Pancreas (tissue), 10 donors: ENCODE measurements at regions not wholly inside any gene's neighbourhood (a gene's known extent, or its start where the extent isn't known, plus 50 kb on each side); places are given as distances from the start of the nearest gene placed in this dataset.

Experiments used
- ATAC-seq, 4 donors: fragments of 200-7000 bp; cut with Tn5 transposase; one replicate each; pipeline versions ENCODE4 v1.8.0 to v1.9.1; 2020; ENCODE audit warnings: mild to moderate bottlenecking in 4 of 4, moderate library complexity in 4 of 4
- DNase-seq, 6 donors: peaks; one replicate each; pipeline ENCODE4 v3.0.0-alpha.2; 2020
- FAIRE-seq: peaks from 2 replicates; lab custom pipeline; 2012; peaks lifted over from hg19 to GRCh38; lab: Jason Lieb, UNC
- H3K27ac ChIP-seq, 4 donors: fragments of 200-600 bp; sonication (generic); 1 replicate in 3 of 4; 2 replicates in 1 of 4; pipeline versions ENCODE4 v1.5.0 to v1.8.0; 2020
- H3K27me3 ChIP-seq, 4 donors: fragments of 200-600 bp; one replicate each; pipeline ENCODE4 v1.8.0; 2021
- H3K36me3 ChIP-seq, 3 donors: fragments of 200-600 bp; sonication (generic) in 1 of 3; one replicate each; pipeline versions ENCODE4 v1.5.0 to v1.8.0; 2020 to 2021
- H3K4me1 ChIP-seq, 3 donors: fragments of 200-600 bp; one replicate each; pipeline ENCODE4 v1.8.0; 2021
- H3K4me3 ChIP-seq, 4 donors: fragments of 200-600 bp; sonication (generic) in 2 of 4; one replicate each; pipeline versions ENCODE4 v1.5.0 to v1.8.0; 2020 to 2021
- H3K9me3 ChIP-seq, 4 donors: fragments of 200-600 bp; one replicate each; pipeline ENCODE4 v1.8.0; 2021
- CTCF ChIP-seq, 4 donors: fragments of 200-600 bp; sonication (generic) in 3 of 4; IDR thresholded peaks; one replicate each; pipeline versions ENCODE4 v1.5.0 to v1.8.0; 2021; ENCODE audit warnings: antibody characterized with exemption in 4 of 4
- WGBS, 2 donors: extraction: QIAGEN DNeasy Blood & Tissue Kit; methylation state at CpG; one replicate each; pipeline ENCODE4 v1.1.7; 2013; 5-methylcytosine and 5-hydroxymethylcytosine counted together
- intact Hi-C, 3 donors: fragments of 100-400 bp; cut with DNase I; formaldehyde crosslinking; loops; one replicate each; pipeline versions ENCODE4 v1.11.1 to v1.14.2; 2022
- donor health status: healthy with polysubstance abuse.
- donor health status: DM: no; HTN: no; CAD: no; lungs with moderate emphysema.
- donor health status: DM: no; HTN: no; CAD: no.
- donor health status: control.
- donor health status: control.
- donor health status: Bipolar disorder and iron deficiency.
- donor health status: DM: yes; HTN: yes; CAD: no.
- donor health status: DM: no; HTN: no; CAD: no.
- donor health status: DM: no; HTN: no; CAD: no.
- donor health status: DM: yes; HTN: yes; CAD: no.

- no peak for TF ChIP-seq CTCF (IDR thresholded peaks at IDR 0.05)
- no peaks in the 10 kb centered on the region for H3K9me3 ChIP-seq
- no peak overlapping the region for H3K27ac ChIP-seq
- intact Hi-C loops = no loop called here
- FAIRE-seq (no peak), DNase-seq (no peak), ATAC-seq (no peak)
- 30 to 33% methylated on average over 3 of the region's 3 CpGs for WGBS, 2 donors
- H3K36me3 ChIP-seq = no peaks in the 10 kb centered on the region
- H3K27me3 ChIP-seq = peaks cover 0 to 4% (median 0%) of the 10 kb centered on the region in 4 donors
- no peaks in the 10 kb centered on the region for H3K4me1 ChIP-seq
- H3K4me3 ChIP-seq = no peak overlapping the region
These were observed 912.6 kb downstream of the NTRK3 start for GRCh38 chr15:87343966-87344365.

DNA sequence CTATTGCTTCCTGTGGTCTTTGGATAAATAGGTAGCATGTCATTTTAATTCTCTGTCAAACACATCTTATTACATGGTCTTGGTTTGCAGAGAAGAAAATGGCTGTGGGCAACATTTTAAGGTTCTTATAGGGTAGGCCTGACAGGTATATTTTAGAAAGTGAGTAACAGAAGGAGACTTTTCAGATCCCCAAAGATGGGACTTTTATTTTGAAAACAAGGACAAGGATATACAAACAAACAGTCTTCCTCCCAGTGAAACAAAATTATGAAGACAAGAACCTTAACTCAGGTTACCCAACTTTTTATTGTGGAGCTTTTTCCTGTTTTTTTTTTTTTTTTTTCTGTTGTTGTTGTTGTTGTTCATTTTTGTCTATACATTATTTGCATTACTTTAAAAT is 916.2 kb downstream of the NTRK3 start:
- Histone ChIP-seq H3K27ac (no peak overlapping the region), H3K9me3 (no peaks in the 10 kb centered on the region), H3K27me3 (peaks cover 0 to 9% (median 3%) of the 10 kb centered on the region in 4 donors), H3K4me1 (no peaks in the 10 kb centered on the region), H3K4me3 (no peak overlapping the region), H3K36me3 (no peaks in the 10 kb centered on the region)
- intact Hi-C loops = no loop called here
- no peak for ATAC-seq
- FAIRE-seq = no peak
- no peak for TF ChIP-seq CTCF (IDR thresholded peaks at IDR 0.05)
- no peak for DNase-seq

GRCh38 chr15:87326269-87326668 is 930.3 kb downstream of the NTRK3 start:
- no peak overlapping the region for H3K27ac ChIP-seq
- no peaks in the 10 kb centered on the region for H3K36me3 ChIP-seq
- 3 to 5% methylated on average over 1 of the region's 1 CpG for WGBS, 2 donors
- FAIRE-seq (no peak), ATAC-seq (no peak), DNase-seq (no peak)
- no peak overlapping the region for H3K4me3 ChIP-seq
- no peaks in the 10 kb centered on the region for H3K9me3 ChIP-seq
- no peak for TF ChIP-seq CTCF (IDR thresholded peaks at IDR 0.05)
- H3K27me3 ChIP-seq = peaks cover 0 to 5% (median 0%) of the 10 kb centered on the region in 4 donors
- no peaks in the 10 kb centered on the region for H3K4me1 ChIP-seq
- intact Hi-C loops = no loop called here

GRCh38 chr15:87322870-87323269 is 933.7 kb downstream of the NTRK3 start:
- Histone ChIP-seq H3K27me3 (peaks cover 0 to 10% (median 3%) of the 10 kb centered on the region in 4 donors), H3K9me3 (no peaks in the 10 kb centered on the region), H3K4me1 (no peaks in the 10 kb centered on the region), H3K36me3 (no peaks in the 10 kb centered on the region), H3K27ac (no peak overlapping the region), H3K4me3 (no peak overlapping the region)
- TF ChIP-seq CTCF (IDR thresholded peaks at IDR 0.05) = no peak
- WGBS, 2 donors = 32 to 39% methylated on average over 1 of the region's 1 CpG
- no peak for ATAC-seq
- no peak for FAIRE-seq
- intact Hi-C loops = no loop called here
- DNase-seq = no peak

DNA sequence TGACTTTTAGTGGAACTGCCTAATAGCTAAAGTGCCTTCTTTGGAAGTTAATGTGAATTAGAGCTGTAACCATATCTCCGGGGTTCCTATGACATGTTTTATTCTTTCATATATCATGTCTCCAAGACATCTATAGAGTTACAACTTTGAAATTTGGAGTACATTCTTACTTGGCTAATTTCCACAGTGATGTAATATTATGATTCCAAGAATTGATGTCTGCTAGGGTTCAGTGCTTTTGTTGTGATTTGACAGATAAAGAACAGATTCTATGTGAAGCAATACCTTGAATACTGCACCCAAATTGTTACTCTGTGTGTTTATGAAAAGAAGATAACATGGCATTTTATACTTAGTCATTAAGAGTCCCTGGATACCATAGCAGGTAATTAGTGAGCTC is 934.3 kb downstream of the NTRK3 start:
- intact Hi-C loops = no loop called here
- Histone ChIP-seq H3K27me3 (peaks cover 0 to 10% (median 3%) of the 10 kb centered on the region in 4 donors), H3K27ac (no peak overlapping the region), H3K36me3 (no peaks in the 10 kb centered on the region), H3K9me3 (no peaks in the 10 kb centered on the region), H3K4me1 (no peaks in the 10 kb centered on the region), H3K4me3 (no peak overlapping the region)
- FAIRE-seq = no peak
- TF ChIP-seq CTCF (IDR thresholded peaks at IDR 0.05) = no peak
- no peak for ATAC-seq
- 78 to 82% methylated on average over 1 of the region's 1 CpG for WGBS, 2 donors
- DNase-seq = no peak
